ENCODE measurements at regions not wholly inside any gene's neighbourhood (a gene's known extent, or its start where the extent isn't known, plus 50 kb on each side); places are given as distances from the start of the nearest gene placed in this dataset.

- no peak for DNase-seq
Measured at GRCh38 chr2:150153646-150154307, 333.7 kb downstream of the RND3 start.

GRCh38 chr2:150152230-150152629 is 335.2 kb downstream of the RND3 start:
- no peak for DNase-seq

- DNase-seq: no peak
Measured at GRCh38 chr2:150150144-150150543, 337.3 kb downstream of the RND3 start.

- no peak for DNase-seq
Measured at GRCh38 chr2:150147889-150148683, 339.4 kb downstream of the RND3 start.

GRCh38 chr2:150146879-150147278 is 340.6 kb downstream of the RND3 start:
- no peak for DNase-seq

GRCh38 chr2:150145299-150145692 is 342.2 kb downstream of the RND3 start:
- no peak for DNase-seq

GRCh38 chr2:150144546-150145298 is 342.7 kb downstream of the RND3 start:
- no peak for DNase-seq

GRCh38 chr2:150143087-150143536 is 344.4 kb downstream of the RND3 start:
- no peak for DNase-seq

- DNase-seq: no peak
Measured at GRCh38 chr2:150142561-150142960, 344.9 kb downstream of the RND3 start.

- no peak for DNase-seq
Measured at GRCh38 chr2:150141226-150142001, 346.1 kb downstream of the RND3 start.

GRCh38 chr2:150140777-150141176 is 346.7 kb downstream of the RND3 start:
- no peak for DNase-seq

- DNase-seq: no peak
Measured at GRCh38 chr2:150138587-150138986, 348.9 kb downstream of the RND3 start.

GRCh38 chr2:150137338-150138069 is 350.0 kb downstream of the RND3 start:
- DNase-seq: no peak

- no peak for DNase-seq
Measured at GRCh38 chr2:150136893-150137292, 350.6 kb downstream of the RND3 start.

GRCh38 chr2:150136401-150136800 is 351.1 kb downstream of the RND3 start:
- no peak for DNase-seq

- no peak for DNase-seq
Measured at GRCh38 chr2:150135223-150135883, 352.1 kb downstream of the RND3 start.

GRCh38 chr2:150134223-150134857 is 353.1 kb downstream of the RND3 start:
- DNase-seq: no peak

- DNase-seq: no peak
Measured at GRCh38 chr2:150133623-150134022, 353.8 kb downstream of the RND3 start.

GRCh38 chr2:150129921-150130575 is 357.4 kb downstream of the RND3 start:
- DNase-seq: no peak

- DNase-seq: no peak
Measured at GRCh38 chr2:150127995-150128394, 359.5 kb downstream of the RND3 start.

Data from hematopoietic multipotent progenitor cell treated with erythropoietin and hydrocortisone succinate and interleukin-3 and kit ligand, for 8 days (in vitro differentiated cells).